ENCODE measurements at regions not wholly inside any gene's neighbourhood (a gene's known extent, or its start where the extent isn't known, plus 50 kb on each side); places are given as distances from the start of the nearest gene placed in this dataset.

DNA sequence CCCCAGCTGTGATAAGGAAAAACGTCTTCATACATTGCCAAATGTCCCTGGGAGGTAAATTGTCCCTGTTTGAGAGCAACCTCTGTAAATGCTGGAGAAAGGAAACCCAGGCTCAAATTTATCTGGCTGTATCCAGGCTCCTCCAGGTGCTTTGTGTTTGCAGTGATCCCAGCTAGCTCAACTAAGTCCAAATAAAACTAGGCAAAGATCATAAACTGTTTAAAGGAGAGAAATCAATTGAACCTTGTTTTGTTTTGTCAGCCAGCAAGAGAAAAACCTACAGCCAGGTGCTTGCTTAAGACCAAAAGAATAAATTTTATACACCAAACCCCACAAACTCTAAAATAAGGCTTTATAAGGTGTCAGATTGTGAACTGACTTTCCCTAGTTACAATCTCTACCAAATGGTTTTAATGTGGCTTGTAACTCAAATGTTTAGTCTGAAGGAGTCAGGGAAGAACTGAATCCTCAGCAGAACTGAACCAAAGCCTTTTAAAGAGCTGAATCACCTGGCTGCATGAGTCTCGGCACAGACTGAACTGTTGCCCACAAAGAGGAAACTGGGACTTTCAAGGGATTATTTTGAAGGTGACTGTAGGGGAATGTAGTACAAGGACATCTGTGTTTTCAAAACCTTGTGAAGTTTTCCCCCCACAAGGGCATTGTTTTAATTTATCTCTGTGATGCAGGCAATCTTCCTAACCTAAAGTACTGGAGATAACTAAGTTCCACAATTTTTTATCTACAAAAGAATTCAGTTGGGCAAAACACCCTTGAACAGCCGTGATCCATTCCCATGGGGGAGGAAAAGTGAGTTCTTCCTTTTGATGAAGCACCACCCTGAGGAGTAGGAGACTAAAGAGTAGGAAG, 201.7 kb upstream of the TARS1 start:
- TF ChIP-seq, protein P1, sequence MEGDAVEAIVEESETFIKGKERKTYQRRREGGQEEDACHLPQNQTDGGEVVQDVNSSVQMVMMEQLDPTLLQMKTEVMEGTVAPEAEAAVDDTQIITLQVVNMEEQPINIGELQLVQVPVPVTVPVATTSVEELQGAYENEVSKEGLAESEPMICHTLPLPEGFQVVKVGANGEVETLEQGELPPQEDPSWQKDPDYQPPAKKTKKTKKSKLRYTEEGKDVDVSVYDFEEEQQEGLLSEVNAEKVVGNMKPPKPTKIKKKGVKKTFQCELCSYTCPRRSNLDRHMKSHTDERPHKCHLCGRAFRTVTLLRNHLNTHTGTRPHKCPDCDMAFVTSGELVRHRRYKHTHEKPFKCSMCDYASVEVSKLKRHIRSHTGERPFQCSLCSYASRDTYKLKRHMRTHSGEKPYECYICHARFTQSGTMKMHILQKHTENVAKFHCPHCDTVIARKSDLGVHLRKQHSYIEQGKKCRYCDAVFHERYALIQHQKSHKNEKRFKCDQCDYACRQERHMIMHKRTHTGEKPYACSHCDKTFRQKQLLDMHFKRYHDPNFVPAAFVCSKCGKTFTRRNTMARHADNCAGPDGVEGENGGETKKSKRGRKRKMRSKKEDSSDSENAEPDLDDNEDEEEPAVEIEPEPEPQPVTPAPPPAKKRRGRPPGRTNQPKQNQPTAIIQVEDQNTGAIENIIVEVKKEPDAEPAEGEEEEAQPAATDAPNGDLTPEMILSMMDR (IDR thresholded peaks at IDR 0.05 in 4 of 5, conservative IDR thresholded peaks at IDR 0.05 in 1 of 5): no peak
- TF ChIP-seq POLR2A (IDR thresholded peaks at IDR 0.05): no peak
- intact Hi-C loops (cut with DNase I; ENCODE audit: low total_unique reads): no loop called here
- no peak for DNase-seq
- H3K4me3 ChIP-seq: no peak overlapping the region
- no peaks in the 10 kb centered on the region for H3K27me3 ChIP-seq
- no peaks in the 10 kb centered on the region for H3K36me3 ChIP-seq
- no peaks in the 10 kb centered on the region for H3K9me3 ChIP-seq
- in situ Hi-C loops (cut with MboI; ENCODE audit: low sequenced_read_pairs in 4 of 4): no loop called here
- H3K27ac ChIP-seq: no peak overlapping the region
- H3K4me1 ChIP-seq: no peaks in the 10 kb centered on the region
- no peak for ATAC-seq

DNA sequence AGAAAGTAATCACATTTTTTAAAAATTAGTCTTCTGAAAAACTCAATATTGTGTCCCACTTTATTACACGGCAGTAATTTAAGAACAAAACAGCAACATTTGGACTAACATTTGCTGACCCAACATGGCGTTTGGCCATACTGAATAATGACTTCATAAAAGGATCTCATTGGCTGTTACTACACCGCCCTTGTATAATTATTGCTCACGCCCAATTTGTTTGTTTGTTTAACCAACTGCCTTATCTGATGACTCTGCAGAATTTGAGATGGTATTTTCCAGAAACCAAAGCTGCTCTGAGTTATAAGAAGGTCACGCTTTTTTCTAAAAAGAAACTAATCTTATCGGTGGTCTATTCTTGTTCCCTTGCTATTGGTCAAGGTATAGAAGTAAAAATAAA, 200.2 kb upstream of the TARS1 start:
- no peak for ATAC-seq
- Histone ChIP-seq H3K4me1 (no peaks in the 10 kb centered on the region), H3K4me3 (no peak overlapping the region), H3K27ac (no peak overlapping the region), H3K36me3 (no peaks in the 10 kb centered on the region), H3K9me3 (no peaks in the 10 kb centered on the region), H3K27me3 (no peaks in the 10 kb centered on the region)
- intact Hi-C loops (cut with DNase I; ENCODE audit: low total_unique reads): no loop called here
- in situ Hi-C loops (cut with MboI; ENCODE audit: low sequenced_read_pairs in 4 of 4): no loop called here
- DNase-seq: no peak
- TF ChIP-seq, protein P1 (IDR thresholded peaks at IDR 0.05 in 4 of 5, conservative IDR thresholded peaks at IDR 0.05 in 1 of 5): no peak
- TF ChIP-seq POLR2A (IDR thresholded peaks at IDR 0.05): no peak

DNA sequence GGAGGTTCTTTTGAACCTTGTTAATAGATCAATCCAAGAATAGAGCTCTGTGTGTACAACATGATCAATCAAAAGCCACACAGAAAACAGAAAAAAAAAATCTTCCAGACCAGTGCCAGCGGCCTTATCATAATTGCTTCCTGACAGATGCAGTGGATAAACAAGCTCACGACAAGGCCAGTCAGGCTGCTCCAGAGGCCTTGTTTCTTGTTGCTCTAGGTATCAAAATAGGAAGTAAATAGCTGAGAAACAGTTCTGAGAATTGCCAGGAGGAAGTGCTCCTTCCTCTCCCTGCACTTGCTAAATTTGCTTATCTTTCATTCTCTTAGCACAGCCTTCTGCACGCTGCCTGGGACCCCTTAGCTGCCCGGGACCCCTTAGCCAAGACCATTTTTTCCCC, 199.0 kb upstream of the TARS1 start:
- H3K27ac ChIP-seq: no peak overlapping the region
- no peak overlapping the region for H3K4me3 ChIP-seq
- intact Hi-C loops (cut with DNase I; ENCODE audit: low total_unique reads) (no loop called here), in situ Hi-C loops (cut with MboI; ENCODE audit: low sequenced_read_pairs in 4 of 4) (no loop called here)
- H3K4me1 ChIP-seq: no peaks in the 10 kb centered on the region
- TF ChIP-seq POLR2A (IDR thresholded peaks at IDR 0.05): no peak
- TF ChIP-seq, protein P1 (IDR thresholded peaks at IDR 0.05 in 4 of 5, conservative IDR thresholded peaks at IDR 0.05 in 1 of 5): no peak
- H3K27me3 ChIP-seq: no peaks in the 10 kb centered on the region
- no peaks in the 10 kb centered on the region for H3K36me3 ChIP-seq
- ATAC-seq (no peak), DNase-seq (no peak)
- H3K9me3 ChIP-seq: no peaks in the 10 kb centered on the region

DNA sequence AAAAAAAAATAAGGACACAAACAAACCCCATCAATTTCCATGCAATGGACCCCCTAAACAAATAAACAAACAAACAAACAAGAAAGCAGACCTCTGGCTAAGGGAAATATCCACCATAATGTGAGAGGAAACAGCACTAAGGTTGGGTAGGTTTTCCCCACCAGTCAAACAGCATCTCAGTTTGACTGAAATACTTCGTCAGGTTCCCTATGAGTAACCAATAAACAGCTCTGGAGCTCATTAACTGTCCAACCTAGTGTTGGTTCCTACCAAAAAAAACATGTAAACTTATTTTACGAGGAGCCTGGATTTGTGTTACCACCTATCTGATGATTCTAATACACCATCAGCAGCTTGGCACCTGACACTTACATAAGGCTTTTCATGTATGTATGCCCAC, 198.5 kb upstream of the TARS1 start:
- DNase-seq (no peak), ATAC-seq (no peak)
- Histone ChIP-seq H3K9me3 (no peaks in the 10 kb centered on the region), H3K4me3 (no peak overlapping the region), H3K4me1 (no peaks in the 10 kb centered on the region), H3K36me3 (no peaks in the 10 kb centered on the region), H3K27me3 (no peaks in the 10 kb centered on the region), H3K27ac (no peak overlapping the region)
- intact Hi-C loops (cut with DNase I; ENCODE audit: low total_unique reads) (no loop called here), in situ Hi-C loops (cut with MboI; ENCODE audit: low sequenced_read_pairs in 4 of 4) (no loop called here)
- TF ChIP-seq POLR2A (IDR thresholded peaks at IDR 0.05): no peak
- TF ChIP-seq, protein P1 (IDR thresholded peaks at IDR 0.05 in 4 of 5, conservative IDR thresholded peaks at IDR 0.05 in 1 of 5): no peak
